H1 (cell line): ENCODE measurements at regions not wholly inside any gene's neighbourhood (a gene's known extent, or its start where the extent isn't known, plus 50 kb on each side); places are given as distances from the start of the nearest gene placed in this dataset.

Source experiments
- CTCF ChIA-PET: fragments of 300-600 bp; sonication (Branson Sonifier 250); formaldehyde crosslinking; loops from one replicate; lab custom pipeline; 2021; ENCODE audit not compliant: partially characterized antibody; lab: Charles Lee
- POLR2A ChIA-PET: fragments of 300-600 bp; sonication (Branson Sonifier 250); formaldehyde crosslinking; loops from one replicate; lab custom pipeline; 2021; ENCODE audit warnings: inconsistent platforms; ENCODE audit not compliant: partially characterized antibody; lab: Charles Lee
- DNase-seq, 2 experiments: peaks; one replicate each; pipeline versions ENCODE4 v3.0.0 to v3.0.0-alpha.2; 2010 to 2022; ENCODE audit warnings: low spot score in 2 of 2, low read depth in 1 of 2, mixed read lengths in 1 of 2
- FAIRE-seq: peaks from 2 replicates; lab custom pipeline; 2011; peaks lifted over from hg19 to GRCh38; lab: Jason Lieb, UNC
- H2AFZ ChIP-seq: 2 replicates; pipeline ENCODE4 v1.8.1; 2012; ENCODE audit warnings: low read length, inconsistent platforms
- H2AK5ac ChIP-seq: 2 replicates; pipeline ENCODE4 v1.6.1; 2013; ENCODE audit warnings: low read depth, low read length
- H2BK120ac ChIP-seq: replicated peaks from 2 replicates; pipeline ENCODE3; 2013; ENCODE audit warnings: low read depth, low read length, inconsistent platforms
- H2BK12ac ChIP-seq: 2 replicates; pipeline ENCODE4 v1.6.1; 2013; ENCODE audit warnings: low read depth, low read length
- H2BK15ac ChIP-seq: 2 replicates; pipeline ENCODE4 v1.6.1; 2013; ENCODE audit warnings: low read length
- H2BK20ac ChIP-seq: 2 replicates; pipeline ENCODE4 v1.6.1; 2013; ENCODE audit warnings: low read length
- H2BK5ac ChIP-seq: 2 replicates; pipeline ENCODE4 v1.6.1; 2013; ENCODE audit warnings: low read depth, low read length
- H3K14ac ChIP-seq: 2 replicates; pipeline ENCODE4 v1.6.1; 2013; ENCODE audit warnings: inconsistent platforms; ENCODE audit not compliant: insufficient read length
- H3K18ac ChIP-seq: 2 replicates; pipeline ENCODE4 v1.6.1; 2013; ENCODE audit warnings: low read length; ENCODE audit errors: extremely low read depth
- H3K23ac ChIP-seq: 2 replicates; pipeline ENCODE4 v1.6.1; 2013; ENCODE audit warnings: inconsistent platforms; ENCODE audit not compliant: insufficient read length
- H3K23me2 ChIP-seq: 2 replicates; pipeline ENCODE4 v1.6.1; 2013; ENCODE audit warnings: low read depth, low read length
- H3K27ac ChIP-seq: 2 replicates; pipeline ENCODE4 v1.6.1; 2011; ENCODE audit warnings: low read depth, low read length, inconsistent platforms
- H3K27me3 ChIP-seq, 4 experiments: replicated peaks in 1 of 4; 1 replicate in 1 of 4; 2 replicates in 3 of 4; pipeline versions ENCODE4 v1.6.1 to v1.8.1; 2011 to 2013; ENCODE audit warnings: low read length in 3 of 4, mild to moderate bottlenecking in 3 of 4, inconsistent platforms in 2 of 4, mixed read lengths in 2 of 4, moderate library complexity in 1 of 4; ENCODE audit not compliant: control insufficient read depth in 3 of 4, insufficient read depth in 3 of 4; ENCODE audit errors: extremely low read depth in 1 of 4
- H3K36me3 ChIP-seq, 4 experiments: 2 replicates each; pipeline versions ENCODE4 v1.6.1 to v1.8.1; 2011 to 2013; ENCODE audit warnings: mild to moderate bottlenecking in 4 of 4, low read length in 3 of 4, moderate library complexity in 2 of 4, control low read depth in 1 of 4, inconsistent platforms in 1 of 4; ENCODE audit not compliant: insufficient read depth in 4 of 4, control insufficient read depth in 2 of 4
- H3K4ac ChIP-seq: replicated peaks from 2 replicates; pipeline ENCODE3; 2013; ENCODE audit warnings: low read length, low read depth, mixed read lengths, inconsistent platforms; ENCODE audit not compliant: insufficient read length
- H3K4me1 ChIP-seq, 4 experiments: replicated peaks in 1 of 4; 1 replicate in 1 of 4; 2 replicates in 3 of 4; pipeline versions ENCODE4 v1.6.1 to v1.8.1; 2011 to 2013; ENCODE audit warnings: low read length in 3 of 4, inconsistent platforms in 2 of 4, mixed read lengths in 1 of 4; ENCODE audit not compliant: insufficient read depth in 4 of 4, control insufficient read depth in 3 of 4
- H3K4me2 ChIP-seq, 2 experiments: 2 replicates each; pipeline versions ENCODE4 v1.6.1 to v1.8.1; 2011 to 2013; ENCODE audit warnings: low read depth in 2 of 2, low read length in 2 of 2, control low read depth in 1 of 2, inconsistent platforms in 1 of 2, mild to moderate bottlenecking in 1 of 2; ENCODE audit not compliant: insufficient read depth in 1 of 2
- H3K4me3 ChIP-seq, 4 experiments: fragments of 200-600, 300-600 bp in 1 of 4; sonication (generic), shearing (Covaris generic), sonication (Bioruptor Twin) in 1 of 4; 2 replicates each; pipeline versions ENCODE4 v1.5.1 to v1.8.1; 2011 to 2016; ENCODE audit warnings: low read length in 4 of 4, low read depth in 3 of 4, control low read depth in 2 of 4, inconsistent platforms in 2 of 4, mild to moderate bottlenecking in 2 of 4, mixed read lengths in 1 of 4, moderate library complexity in 1 of 4; ENCODE audit not compliant: insufficient read depth in 2 of 4; ENCODE audit errors: extremely low read depth in 1 of 4
- H3K56ac ChIP-seq: replicated peaks from 2 replicates; pipeline ENCODE3; 2013; ENCODE audit warnings: low read depth, mild to moderate bottlenecking, mixed read lengths, low read length, inconsistent platforms; ENCODE audit not compliant: insufficient read length
- H3K79me1 ChIP-seq: 2 replicates; pipeline ENCODE4 v1.6.1; 2013; ENCODE audit warnings: low read depth, low read length, control low read depth
- H3K79me2 ChIP-seq, 2 experiments: 2 replicates each; pipeline versions ENCODE4 v1.6.1 to v1.8.1; 2012 to 2013; ENCODE audit warnings: low read length in 2 of 2, mild to moderate bottlenecking in 2 of 2, inconsistent platforms in 1 of 2; ENCODE audit not compliant: insufficient read depth in 2 of 2, control insufficient read depth in 1 of 2
- H3K9ac ChIP-seq, 4 experiments: replicated peaks in 1 of 4; 1 replicate in 1 of 4; 2 replicates in 3 of 4; pipeline versions ENCODE4 v1.6.1 to v1.8.1; 2011 to 2013; ENCODE audit warnings: low read depth in 3 of 4, low read length in 3 of 4, control low read depth in 2 of 4, mild to moderate bottlenecking in 2 of 4, moderate library complexity in 2 of 4, inconsistent platforms in 1 of 4; ENCODE audit errors: extremely low read depth in 1 of 4
- H3K9me3 ChIP-seq, 2 experiments: 2 replicates each; pipeline versions ENCODE4 v1.6.1 to v1.8.1; 2012 to 2013; ENCODE audit warnings: mild to moderate bottlenecking in 2 of 2, moderate library complexity in 2 of 2, control low read depth in 1 of 2, inconsistent platforms in 1 of 2, low read depth in 1 of 2, low read length in 1 of 2, mixed read lengths in 1 of 2; ENCODE audit not compliant: insufficient read depth in 2 of 2
- H4K20me1 ChIP-seq, 2 experiments: replicated peaks in 1 of 2; 2 replicates each; pipeline versions ENCODE3 to v1.8.1; 2011 to 2013; ENCODE audit warnings: inconsistent platforms in 2 of 2, low read length in 2 of 2, mild to moderate bottlenecking in 1 of 2; ENCODE audit not compliant: insufficient read depth in 2 of 2, control insufficient read depth in 1 of 2
- H4K5ac ChIP-seq: 2 replicates; pipeline ENCODE4 v1.6.1; 2013; ENCODE audit warnings: low read length, low read depth, mixed read lengths, inconsistent platforms; ENCODE audit not compliant: insufficient read length
- H4K8ac ChIP-seq: 2 replicates; pipeline ENCODE4 v1.8.0; 2013; ENCODE audit warnings: mild to moderate bottlenecking, moderate library complexity, low read length, inconsistent platforms; ENCODE audit not compliant: insufficient read depth; ENCODE audit errors: extremely low read depth
- H4K91ac ChIP-seq: replicated peaks from 2 replicates; pipeline ENCODE3; 2013; ENCODE audit warnings: low read length, mixed read lengths, inconsistent platforms; ENCODE audit not compliant: insufficient read length
- RNF2 ChIP-seq: fragments of 200-900, 300-1000 bp; sonication (generic); IDR thresholded peaks from 2 replicates; pipeline ENCODE4 v1.7.1; 2016; ENCODE audit warnings: borderline replicate concordance, low read depth, mild to moderate bottlenecking, antibody characterized with exemption, low read length; ENCODE audit not compliant: poor library complexity, severe bottlenecking; ENCODE audit errors: missing control alignments
- WGBS, 2 experiments: shearing (Covaris generic) in 1 of 2; methylation state at CpG; one replicate each; pipeline versions ENCODE4 v1.1.6 to v1.1.7; 2013 to 2015; ENCODE audit warnings: low lambda C conversion rate in 2 of 2, mixed read lengths in 2 of 2, inconsistent platforms in 1 of 2, low coverage in 1 of 2, missing lambda C conversion rate in 1 of 2; ENCODE audit not compliant: insufficient replicate concordance in 2 of 2, insufficient coverage in 1 of 2, insufficient read length in 1 of 2; ENCODE audit errors: extremely low coverage in 1 of 2, missing lambda C conversion rate in 1 of 2; 5-methylcytosine and 5-hydroxymethylcytosine counted together

- ChIA-PET POLR2A (no interaction called here), CTCF (no interaction called here)
- 100% methylated on average over 2 of the region's 2 CpGs; no CpG with 5 or more reads in 1 of the 2 experiments for WGBS, 2 experiments
- Histone ChIP-seq H2BK120ac (no peak overlapping the region), H3K27ac (no peak overlapping the region), H2AK5ac (no peak overlapping the region), H3K36me3 (no peaks in the 10 kb centered on the region), H2AFZ (no peak overlapping the region), H4K8ac (no peak overlapping the region), H3K79me2 (no peaks in the 10 kb centered on the region), H3K56ac (no peak overlapping the region), H3K18ac (no peak overlapping the region), H2BK5ac (no peak overlapping the region), H4K91ac (no peak overlapping the region), H3K4ac (no peak overlapping the region), H3K4me1 (no peaks in the 10 kb centered on the region), H4K20me1 (no peaks in the 10 kb centered on the region), H2BK12ac (no peak overlapping the region), H3K23ac (no peak overlapping the region), H3K9ac (no peak overlapping the region), H3K4me3 (no peak overlapping the region), H4K5ac (no peak overlapping the region), H3K23me2 (no peaks in the 10 kb centered on the region), H3K79me1 (no peaks in the 10 kb centered on the region), H2BK15ac (no peak overlapping the region), H3K14ac (no peak overlapping the region), H3K9me3 (no peaks in the 10 kb centered on the region), H3K27me3 (no peaks in the 10 kb centered on the region), H3K4me2 (no peak overlapping the region), H2BK20ac (no peak overlapping the region)
- no peak for DNase-seq
- no peak for FAIRE-seq
- TF ChIP-seq RNF2 = no peak
Observed at GRCh38 chr3:189534531-189534930, 96.7 kb upstream of the TP63 start.
